HG02870 (cell line): ENCODE measurements at regions not wholly inside any gene's neighbourhood (a gene's known extent, or its start where the extent isn't known, plus 50 kb on each side); places are given as distances from the start of the nearest gene placed in this dataset.

Experiments
- ATAC-seq: cut with Tn5 transposase; IDR thresholded peaks from one replicate; pipeline ENCODE4 v1.9.1; 2021; ENCODE audit warnings: mild to moderate bottlenecking, moderate library complexity; ENCODE audit not compliant: unreplicated experiment

- no peak for ATAC-seq
Observed at GRCh38 chr17:68812876-68813584, 142.2 kb downstream of the ABCA8 start.

GRCh38 chr17:68809148-68809547 is 146.0 kb downstream of the ABCA8 start:
- no peak for ATAC-seq

GRCh38 chr17:68807998-68808772 is 147.0 kb downstream of the ABCA8 start:
- no peak for ATAC-seq

GRCh38 chr17:68805609-68806008 is 149.6 kb downstream of the ABCA8 start:
- ATAC-seq = no peak

GRCh38 chr17:68804777-68805520 is 150.2 kb downstream of the ABCA8 start:
- no peak for ATAC-seq

- no peak for ATAC-seq
Observed at GRCh38 chr17:68803164-68803929, 151.8 kb downstream of the ABCA8 start.

GRCh38 chr17:68801335-68802247 is 153.6 kb downstream of the ABCA8 start:
- ATAC-seq = no peak

GRCh38 chr17:68800751-68801150 is 154.4 kb downstream of the ABCA8 start:
- no peak for ATAC-seq

GRCh38 chr17:68794636-68795434 is 160.4 kb downstream of the ABCA8 start:
- no peak for ATAC-seq

GRCh38 chr17:68792873-68793272 is 162.3 kb downstream of the ABCA8 start:
- no peak for ATAC-seq

GRCh38 chr17:68792042-68792685 is 163.0 kb downstream of the ABCA8 start:
- no peak for ATAC-seq

GRCh38 chr17:68790931-68791330 is 164.3 kb downstream of the ABCA8 start:
- ATAC-seq = no peak

GRCh38 chr17:68790492-68790891 is 164.7 kb downstream of the ABCA8 start:
- no peak for ATAC-seq

- no peak for ATAC-seq
Observed at GRCh38 chr17:68789203-68789962, 165.8 kb downstream of the ABCA8 start.

GRCh38 chr17:68785565-68786486 is 169.4 kb downstream of the ABCA8 start:
- ATAC-seq = no peak

GRCh38 chr17:68784431-68784830 is 170.8 kb downstream of the ABCA8 start:
- no peak for ATAC-seq

GRCh38 chr17:68783861-68784260 is 171.3 kb downstream of the ABCA8 start:
- no peak for ATAC-seq
